Stimulated activated CD8-positive, alpha-beta memory T cell treated with anti-CD3 and anti-CD28 coated beads, Interleukin-12 subunit alpha, Interleukin-12 subunit beta, amount 100 ng/mL, for 24 hours (primary cell): ENCODE measurements at regions not wholly inside any gene's neighbourhood (a gene's known extent, or its start where the extent isn't known, plus 50 kb on each side); places are given as distances from the start of the nearest gene placed in this dataset.

Experiments used
- DNase-seq: peaks from one replicate; pipeline ENCODE4 v3.0.0-alpha.2; 2020; ENCODE audit errors: extremely low read depth

- DNase-seq, result no peak
Measured at GRCh38 chr5:2496126-2496525, 255.4 kb downstream of the IRX2 start.

GRCh38 chr5:2493356-2493755 is 258.1 kb downstream of the IRX2 start:
- no peak for DNase-seq

GRCh38 chr5:2492476-2492875 is 259.0 kb downstream of the IRX2 start:
- no peak for DNase-seq

- DNase-seq, result no peak
Measured at GRCh38 chr5:2491846-2492245, 259.6 kb downstream of the IRX2 start.

- DNase-seq, result no peak
Measured at GRCh38 chr5:2489306-2489705, 262.2 kb downstream of the IRX2 start.

- no peak for DNase-seq
Measured at GRCh38 chr5:2488593-2488992, 262.9 kb downstream of the IRX2 start.

- DNase-seq, result no peak
Measured at GRCh38 chr5:2487152-2487763, 264.2 kb downstream of the IRX2 start.

GRCh38 chr5:2486373-2486772 is 265.1 kb downstream of the IRX2 start:
- no peak for DNase-seq

- DNase-seq, result no peak
Measured at GRCh38 chr5:2482778-2483177, 268.7 kb downstream of the IRX2 start.

GRCh38 chr5:2480871-2481270 is 270.6 kb downstream of the IRX2 start:
- DNase-seq, result no peak

GRCh38 chr5:2475902-2476301 is 275.6 kb downstream of the IRX2 start:
- no peak for DNase-seq

- no peak for DNase-seq
Measured at GRCh38 chr5:2472670-2473069, 278.8 kb downstream of the IRX2 start.

GRCh38 chr5:2471152-2471879 is 280.2 kb downstream of the IRX2 start:
- DNase-seq, result no peak

GRCh38 chr5:2466966-2467365 is 284.5 kb downstream of the IRX2 start:
- no peak for DNase-seq

GRCh38 chr5:2465383-2465782 is 286.1 kb downstream of the IRX2 start:
- no peak for DNase-seq

GRCh38 chr5:2464141-2464540 is 287.3 kb downstream of the IRX2 start:
- no peak for DNase-seq

- DNase-seq, result no peak
Measured at GRCh38 chr5:2461701-2462691, 289.5 kb downstream of the IRX2 start.

- no peak for DNase-seq
Measured at GRCh38 chr5:2460098-2460497, 291.4 kb downstream of the IRX2 start.

GRCh38 chr5:2459251-2459650 is 292.2 kb downstream of the IRX2 start:
- DNase-seq, result no peak

GRCh38 chr5:2455878-2456277 is 295.6 kb downstream of the IRX2 start:
- no peak for DNase-seq

- no peak for DNase-seq
Measured at GRCh38 chr5:2454876-2455275, 296.6 kb downstream of the IRX2 start.

- no peak for DNase-seq
Measured at GRCh38 chr5:2453781-2454180, 297.7 kb downstream of the IRX2 start.

- no peak for DNase-seq
Measured at GRCh38 chr5:2451100-2451499, 300.4 kb downstream of the IRX2 start.
